GM18507 (cell line): ENCODE measurements at regions not wholly inside any gene's neighbourhood (a gene's known extent, or its start where the extent isn't known, plus 50 kb on each side); places are given as distances from the start of the nearest gene placed in this dataset.
"Not testable (repeated sequence)": the region's sequence is repeated elsewhere in the genome, so short reads cannot be mapped to it uniquely, and the experiment has no call there.

Experiments
- DNase-seq: peaks from one replicate; pipeline ENCODE4 v3.0.0; 2011; ENCODE audit warnings: low read depth; ENCODE audit not compliant: insufficient read length; ENCODE audit errors: extremely low spot score
- FAIRE-seq: peaks from 2 replicates; lab custom pipeline; 2011; peaks lifted over from hg19 to GRCh38; lab: Jason Lieb, UNC

- FAIRE-seq (no peak), DNase-seq (no peak)
These were observed 572.4 kb upstream of the B3GAT1 start for GRCh38 chr11:134984421-134984820.

DNA sequence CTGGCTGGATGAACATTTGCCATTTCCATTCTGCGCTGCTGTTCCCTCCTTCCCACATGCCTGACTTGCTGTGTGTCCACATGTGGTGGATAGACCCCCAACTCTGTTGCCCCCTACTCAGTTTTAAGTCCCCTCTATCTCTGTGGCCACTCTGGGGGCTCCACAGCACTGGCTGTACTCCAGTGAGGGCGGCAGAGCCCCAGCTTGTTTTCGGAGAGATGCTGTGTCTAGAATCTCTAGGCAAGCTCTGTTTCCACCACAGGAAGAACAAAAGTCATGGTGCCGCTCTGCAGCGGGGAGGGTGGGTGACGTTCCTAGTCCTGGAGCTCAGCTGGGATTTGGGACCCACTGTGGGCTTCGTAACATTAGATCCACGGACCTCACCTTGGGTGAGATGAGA lies 570.4 kb upstream of the B3GAT1 start:
- FAIRE-seq, result not testable (repeated sequence)

GRCh38 chr11:134981835-134982234 lies 569.8 kb upstream of the B3GAT1 start:
- no peak for FAIRE-seq
- DNase-seq, result no peak

More for the DNA sequence above, 570.4 kb upstream of the B3GAT1 start:
- DNase-seq, result not testable (repeated sequence)

DNA sequence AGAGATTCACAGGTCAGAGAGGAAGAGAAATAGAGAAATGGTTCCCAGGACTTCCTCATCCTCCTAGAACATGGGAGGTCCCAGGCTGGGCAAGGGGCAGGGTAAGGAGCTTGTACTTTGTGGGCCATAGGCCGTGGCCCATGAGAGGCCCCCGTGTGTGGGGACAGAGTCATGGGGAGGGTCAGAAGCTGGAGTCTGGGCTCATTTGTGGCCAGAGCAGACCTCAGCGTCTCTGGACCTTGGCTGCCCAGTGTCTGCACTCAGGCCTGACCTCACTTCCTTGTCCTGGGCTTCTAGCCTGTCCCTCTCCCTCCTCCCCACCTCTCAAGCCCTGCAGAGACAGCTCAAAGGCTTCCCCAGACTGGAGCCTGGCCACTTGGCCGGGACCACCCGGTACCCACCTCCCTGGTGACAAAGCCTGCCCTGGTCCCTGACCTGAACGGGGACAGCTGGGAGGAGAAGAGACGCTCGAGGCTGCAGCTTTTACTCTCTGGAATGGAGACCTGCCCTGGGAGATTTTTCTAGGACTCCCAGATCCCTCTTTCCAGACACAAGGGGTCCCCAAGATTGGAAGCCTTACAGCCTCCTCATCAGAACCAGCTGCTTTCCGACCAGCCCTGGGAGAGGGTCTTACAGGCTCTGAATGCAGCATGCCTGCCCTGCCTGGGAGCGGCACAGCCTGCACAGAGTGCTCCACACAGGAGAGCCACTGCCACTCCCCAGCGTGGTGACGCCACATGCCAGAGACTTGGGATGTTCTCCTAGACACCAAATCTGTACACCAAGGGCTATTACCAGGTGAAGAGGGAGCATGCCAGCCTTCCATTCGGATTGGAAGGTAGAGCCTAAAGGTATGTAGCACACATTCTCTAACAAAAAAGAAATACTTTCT lies 569.0 kb upstream of the B3GAT1 start:
- FAIRE-seq, result no peak
- DNase-seq, result no peak

GRCh38 chr11:134979089-134979457 lies 567.0 kb upstream of the B3GAT1 start:
- not testable (repeated sequence) for FAIRE-seq, DNase-seq

DNA sequence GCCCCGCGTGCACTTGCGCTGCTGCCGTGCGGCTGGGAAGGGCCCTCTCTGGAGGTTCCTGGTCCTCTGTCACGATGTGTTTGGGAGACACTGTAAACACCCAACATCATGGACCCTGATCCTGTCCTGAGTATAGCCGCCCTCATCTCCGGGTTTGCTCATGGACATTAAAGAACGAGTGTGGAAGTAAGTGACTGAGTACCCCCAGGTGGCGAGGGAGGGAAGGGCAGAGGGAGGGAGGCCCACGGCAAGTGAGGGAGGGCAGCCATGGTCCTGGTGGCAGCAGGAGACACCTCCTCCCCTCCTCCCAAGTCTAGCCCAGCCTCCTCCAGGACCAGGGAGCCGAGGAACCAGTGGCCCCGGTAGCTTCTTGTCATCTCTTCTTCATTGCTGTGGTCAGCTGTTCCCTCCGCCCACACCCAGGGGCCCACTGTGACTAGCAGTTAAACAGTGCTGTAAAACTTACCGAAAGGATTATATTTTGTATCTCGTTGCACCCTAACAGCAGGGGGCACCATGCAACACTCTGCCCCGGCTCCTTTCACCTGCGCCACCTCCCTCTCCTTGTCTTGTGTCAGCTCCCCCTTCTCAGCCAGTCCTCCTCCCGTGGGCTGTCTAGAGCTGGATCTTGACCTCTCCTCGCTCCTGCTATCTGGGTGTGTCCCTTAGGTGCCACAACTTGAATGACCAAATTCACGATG lies 566.5 kb upstream of the B3GAT1 start:
- FAIRE-seq, result no peak

GRCh38 chr11:134976551-134976950 lies 564.5 kb upstream of the B3GAT1 start:
- no peak for FAIRE-seq
- DNase-seq, result no peak

More for the DNA sequence above, 566.5 kb upstream of the B3GAT1 start:
- no peak for DNase-seq

- FAIRE-seq, result no peak
- DNase-seq, result no peak
These were observed 563.9 kb upstream of the B3GAT1 start for GRCh38 chr11:134975866-134976376.

- FAIRE-seq (no peak), DNase-seq (no peak)
These were observed 561.8 kb upstream of the B3GAT1 start for GRCh38 chr11:134973801-134974200.

GRCh38 chr11:134971381-134971780 lies 559.3 kb upstream of the B3GAT1 start:
- FAIRE-seq (no peak), DNase-seq (no peak)

DNA sequence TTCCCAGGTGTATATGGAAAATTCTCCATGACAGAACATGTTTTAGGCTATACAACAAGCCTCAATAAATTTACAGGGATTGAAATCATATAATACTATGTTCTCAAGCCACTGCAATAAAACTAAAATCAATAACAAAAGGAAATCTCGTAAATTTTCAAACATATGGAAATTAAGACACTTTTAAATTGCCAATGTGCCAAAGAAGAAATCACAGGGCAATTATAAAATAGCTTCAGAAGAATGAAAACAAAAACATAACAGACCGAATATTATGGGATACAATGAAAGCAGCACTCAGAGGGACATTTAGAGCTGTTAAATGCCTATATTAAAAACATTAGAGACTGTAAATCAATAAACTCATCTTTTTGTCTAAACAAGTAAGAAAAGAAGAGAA lies 555.7 kb upstream of the B3GAT1 start:
- no peak for DNase-seq
- no peak for FAIRE-seq

DNA sequence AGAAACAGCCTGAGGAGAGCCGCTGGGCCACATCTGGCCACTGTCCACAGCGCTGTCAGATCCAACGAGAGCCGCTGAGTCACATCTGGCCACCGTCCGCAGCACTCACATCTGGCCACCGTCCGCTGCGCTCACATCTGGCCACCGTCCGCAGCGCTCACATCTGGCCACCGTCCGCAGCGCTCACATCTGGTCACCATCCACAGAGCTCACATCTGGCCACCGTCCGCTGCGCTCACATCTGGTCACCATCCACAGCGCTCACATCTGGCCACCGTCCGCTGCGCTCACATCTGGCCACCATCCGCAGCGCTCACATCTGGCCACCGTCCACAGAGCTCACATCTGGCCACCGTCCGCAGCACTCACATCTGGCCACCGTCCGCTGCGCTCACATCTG lies 549.3 kb upstream of the B3GAT1 start:
- FAIRE-seq, result not testable (repeated sequence)

GRCh38 chr11:134958870-134959269 lies 546.8 kb upstream of the B3GAT1 start:
- DNase-seq (no peak), FAIRE-seq (no peak)

More for the DNA sequence above, 549.3 kb upstream of the B3GAT1 start:
- not testable (repeated sequence) for DNase-seq

DNA sequence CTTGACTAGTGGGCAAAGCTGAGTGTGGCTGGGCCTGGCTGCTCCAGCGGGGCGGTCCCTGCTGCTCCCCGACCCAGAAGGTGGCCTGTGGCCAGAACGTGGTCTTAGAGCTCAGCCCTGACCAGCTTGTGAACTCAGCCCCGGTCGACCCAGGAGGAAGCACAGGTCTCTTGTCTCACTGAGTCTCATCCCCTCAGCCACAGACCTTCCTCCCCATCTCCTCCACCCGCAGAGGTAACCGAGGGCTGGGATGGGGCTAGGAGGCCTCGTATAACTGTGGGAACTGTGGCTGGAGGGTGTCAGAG lies 546.2 kb upstream of the B3GAT1 start:
- FAIRE-seq, result no peak
- no peak for DNase-seq

DNA sequence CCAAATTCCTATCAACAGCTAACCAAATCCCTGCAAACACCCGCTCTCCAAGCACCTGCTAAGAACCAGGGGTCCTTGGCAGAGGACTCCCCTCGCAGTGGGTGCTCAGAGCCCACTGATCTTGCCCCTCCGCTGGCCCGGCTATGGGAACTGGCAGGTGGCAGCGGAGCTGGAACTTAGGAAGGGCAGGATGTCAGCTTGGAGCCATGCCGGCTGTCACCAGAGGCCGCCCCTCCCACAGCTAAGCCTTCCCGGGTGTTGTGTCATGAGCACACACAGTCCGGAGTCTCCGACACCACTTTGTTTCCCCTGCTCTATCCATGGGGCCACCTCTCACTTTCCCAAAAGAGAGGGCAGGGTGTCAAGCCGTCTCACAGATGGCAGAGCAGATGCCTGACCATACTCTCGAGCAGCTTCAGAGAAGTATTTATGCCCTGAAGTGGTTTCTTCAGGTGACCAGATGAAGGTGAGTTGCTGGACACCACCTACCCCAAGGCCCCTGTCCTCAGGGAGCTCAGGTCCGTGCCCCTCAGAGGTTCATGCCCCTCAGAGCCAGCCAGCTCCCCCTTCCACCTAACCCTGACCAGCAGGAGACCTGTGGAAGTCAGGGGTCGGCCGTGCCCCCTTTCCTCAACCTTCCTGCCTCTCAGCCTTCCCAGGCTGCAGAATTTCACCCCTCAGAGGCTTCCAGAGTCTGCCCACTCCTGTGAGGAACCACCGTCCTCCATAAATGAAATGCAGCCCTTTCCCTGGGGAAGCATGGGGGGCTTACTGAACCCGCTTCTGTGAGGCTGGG lies 545.7 kb upstream of the B3GAT1 start:
- DNase-seq, result no peak
- FAIRE-seq, result no peak

DNA sequence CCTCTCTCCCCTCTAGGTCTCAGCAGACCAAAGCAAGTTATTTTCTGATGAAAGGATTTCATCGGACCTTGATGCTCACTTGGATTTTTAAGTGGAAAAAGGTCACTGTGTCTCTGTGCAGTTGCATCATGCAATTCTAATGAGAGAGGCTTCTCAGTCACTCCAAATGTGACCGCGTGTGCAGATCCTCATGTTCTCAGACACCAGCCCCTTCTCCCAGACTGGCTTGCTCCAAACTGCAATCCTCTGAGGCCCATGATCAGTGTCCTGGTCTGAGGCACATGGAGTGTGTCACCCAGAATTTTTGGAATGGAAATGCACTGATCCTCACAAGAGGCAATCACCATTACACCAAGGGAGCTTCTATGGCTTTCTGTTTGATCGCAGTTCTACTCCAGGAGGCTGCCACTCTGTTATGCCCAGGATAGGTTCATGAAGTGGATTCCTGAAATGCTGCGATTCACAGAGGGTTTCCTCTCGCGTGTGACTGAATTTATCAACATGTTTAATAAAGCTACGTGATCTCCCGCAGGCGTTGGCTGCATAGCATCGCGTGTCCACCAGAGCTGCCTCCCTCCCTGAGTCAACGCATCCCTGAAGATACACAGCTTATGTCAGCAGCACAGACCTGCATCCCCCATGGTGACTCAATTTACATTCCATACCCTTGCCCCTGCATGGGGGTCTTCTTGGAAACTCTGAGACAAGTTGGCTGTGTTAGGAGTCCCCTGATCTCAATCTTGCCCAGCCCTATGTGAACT lies 544.6 kb upstream of the B3GAT1 start:
- no peak for DNase-seq
- no peak for FAIRE-seq

DNA sequence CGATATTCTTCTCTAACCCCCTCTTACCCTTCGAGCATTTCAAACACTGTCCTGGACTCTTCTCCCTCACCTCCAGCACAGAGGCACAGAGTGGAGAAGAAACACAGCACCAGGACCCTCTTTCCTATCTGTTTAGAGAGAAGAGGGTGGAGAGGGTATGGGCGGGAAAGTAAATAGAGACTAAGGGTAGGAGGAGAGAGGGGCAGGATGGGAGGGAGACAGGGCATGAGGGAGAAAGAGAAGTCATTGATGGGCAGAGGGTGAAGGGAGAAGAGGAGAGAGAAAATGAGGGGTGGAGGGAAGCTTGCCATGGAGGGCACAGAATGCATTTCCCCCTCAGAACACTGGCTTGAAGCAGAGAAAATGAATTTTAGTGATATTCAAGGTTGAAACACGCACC lies 543.9 kb upstream of the B3GAT1 start:
- FAIRE-seq, DNase-seq: not testable (repeated sequence)

DNA sequence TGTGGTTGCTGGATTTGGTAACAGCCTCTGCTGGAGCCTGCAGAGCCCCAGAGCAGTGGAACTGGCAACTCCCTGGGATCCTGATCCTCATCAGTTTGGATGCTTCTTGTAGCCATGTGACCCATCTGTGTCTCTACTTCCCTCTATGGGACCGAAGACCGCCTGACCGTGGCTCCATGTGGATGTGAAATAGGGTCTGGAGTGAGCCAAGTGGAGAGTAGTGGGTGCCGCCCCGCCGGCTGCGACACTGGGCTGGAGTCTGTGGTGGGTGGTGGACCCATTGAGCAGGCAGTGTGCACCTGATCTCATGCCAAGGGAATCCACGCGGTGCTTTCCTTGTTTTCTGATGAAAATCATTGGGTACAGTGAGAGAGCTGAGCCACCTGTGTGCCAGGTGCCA lies 543.2 kb upstream of the B3GAT1 start:
- DNase-seq (no peak), FAIRE-seq (no peak)

DNA sequence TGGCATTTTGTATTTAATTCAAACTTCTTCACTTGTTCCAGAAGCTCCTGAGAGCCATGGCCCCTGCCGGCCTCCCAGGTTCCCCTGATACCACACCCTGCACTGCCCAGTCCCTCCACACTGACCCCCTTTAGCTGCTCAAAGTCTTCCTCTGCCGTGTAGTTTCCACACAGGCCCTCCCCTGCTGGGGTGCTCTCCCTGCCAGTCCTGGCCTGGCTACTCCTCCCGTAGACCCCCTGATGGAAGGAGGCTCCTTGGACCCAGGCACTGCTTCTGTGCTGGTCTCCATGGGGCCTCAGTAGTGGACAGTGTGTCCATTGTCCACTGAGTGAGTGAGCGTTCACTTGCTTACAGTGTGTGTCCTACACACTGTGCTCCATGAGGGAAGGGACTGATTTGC lies 542.4 kb upstream of the B3GAT1 start:
- DNase-seq, FAIRE-seq: not testable (repeated sequence)
